D721Med (cell line): ENCODE measurements at regions not wholly inside any gene's neighbourhood (a gene's known extent, or its start where the extent isn't known, plus 50 kb on each side); places are given as distances from the start of the nearest gene placed in this dataset.
"Not testable (repeated sequence)": the region's sequence is repeated elsewhere in the genome, so short reads cannot be mapped to it uniquely, and the experiment has no call there.

ENCODE experiments used
- DNase-seq: peaks from one replicate; pipeline ENCODE4 v3.0.0; 2011; ENCODE audit warnings: low spot score; ENCODE audit not compliant: insufficient read length
- FAIRE-seq: peaks from 2 replicates; lab custom pipeline; 2011; peaks lifted over from hg19 to GRCh38; lab: Jason Lieb, UNC
- TF ChIP-seq, protein P1 (sequence below): IDR thresholded peaks from 2 replicates; pipeline ENCODE4 v1.5.1; 2012; ENCODE audit warnings: mild to moderate bottlenecking, control low read depth; ENCODE audit not compliant: insufficient read depth; ENCODE audit errors: missing control alignments

DNA sequence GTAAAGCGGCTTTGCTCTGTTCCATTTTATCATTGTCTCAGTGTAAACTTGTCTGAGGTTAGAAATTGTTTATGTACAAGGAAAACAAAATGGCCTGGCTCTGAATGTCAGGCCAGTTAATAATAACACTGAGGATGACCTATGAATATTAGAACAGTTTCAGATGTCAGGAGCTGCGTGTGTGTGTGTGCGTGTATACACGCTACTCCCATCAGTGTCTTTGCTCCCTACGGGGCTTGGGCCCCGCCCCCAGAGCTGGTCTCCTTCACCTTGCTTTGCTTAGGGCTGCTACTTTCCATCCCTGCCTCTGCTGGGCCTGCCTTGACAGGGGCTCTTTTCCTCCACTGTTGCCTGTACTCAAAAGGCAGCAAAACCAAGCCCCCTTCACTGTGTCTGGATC is 142.3 kb upstream of the BET1 start:
- TF ChIP-seq, protein P1, sequence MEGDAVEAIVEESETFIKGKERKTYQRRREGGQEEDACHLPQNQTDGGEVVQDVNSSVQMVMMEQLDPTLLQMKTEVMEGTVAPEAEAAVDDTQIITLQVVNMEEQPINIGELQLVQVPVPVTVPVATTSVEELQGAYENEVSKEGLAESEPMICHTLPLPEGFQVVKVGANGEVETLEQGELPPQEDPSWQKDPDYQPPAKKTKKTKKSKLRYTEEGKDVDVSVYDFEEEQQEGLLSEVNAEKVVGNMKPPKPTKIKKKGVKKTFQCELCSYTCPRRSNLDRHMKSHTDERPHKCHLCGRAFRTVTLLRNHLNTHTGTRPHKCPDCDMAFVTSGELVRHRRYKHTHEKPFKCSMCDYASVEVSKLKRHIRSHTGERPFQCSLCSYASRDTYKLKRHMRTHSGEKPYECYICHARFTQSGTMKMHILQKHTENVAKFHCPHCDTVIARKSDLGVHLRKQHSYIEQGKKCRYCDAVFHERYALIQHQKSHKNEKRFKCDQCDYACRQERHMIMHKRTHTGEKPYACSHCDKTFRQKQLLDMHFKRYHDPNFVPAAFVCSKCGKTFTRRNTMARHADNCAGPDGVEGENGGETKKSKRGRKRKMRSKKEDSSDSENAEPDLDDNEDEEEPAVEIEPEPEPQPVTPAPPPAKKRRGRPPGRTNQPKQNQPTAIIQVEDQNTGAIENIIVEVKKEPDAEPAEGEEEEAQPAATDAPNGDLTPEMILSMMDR = no peak
- DNase-seq = no peak
- FAIRE-seq = no peak

DNA sequence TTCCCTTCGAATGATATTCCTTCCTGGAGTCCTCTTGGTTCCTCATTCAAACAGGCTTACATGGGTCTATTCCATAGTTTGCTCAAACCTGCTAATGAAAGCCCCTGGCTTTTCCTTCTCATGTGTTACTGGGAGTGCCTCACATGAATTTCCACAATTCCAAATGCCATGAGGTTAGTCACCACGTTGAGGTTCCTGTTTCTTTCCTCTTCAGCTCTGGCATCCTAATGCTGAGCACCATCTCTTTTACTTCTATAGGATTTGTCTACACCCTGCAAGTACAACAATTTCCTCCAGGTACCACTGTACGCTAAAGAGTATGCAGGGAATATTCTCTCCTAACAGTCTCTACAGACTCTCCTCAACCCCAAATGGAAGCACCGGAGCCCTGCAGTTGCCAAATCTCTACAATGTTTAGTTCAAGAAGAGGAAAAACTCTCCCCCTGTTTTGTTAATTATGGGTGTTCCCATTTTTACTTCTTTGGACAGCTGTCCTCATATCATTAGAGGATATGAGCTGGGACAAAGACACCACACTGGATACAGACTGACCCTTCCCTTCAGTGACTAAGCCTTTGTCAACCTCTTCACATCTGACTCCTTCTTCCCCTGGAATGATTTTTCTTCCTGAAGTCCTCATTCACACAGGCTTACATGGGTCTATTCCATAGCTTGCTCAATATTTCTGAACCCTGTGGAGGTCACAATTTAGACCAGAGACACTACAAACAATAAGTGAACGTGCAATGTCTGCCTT is 145.8 kb upstream of the BET1 start:
- TF ChIP-seq, protein P1 = no peak
- no peak for DNase-seq
- FAIRE-seq = no peak

DNA sequence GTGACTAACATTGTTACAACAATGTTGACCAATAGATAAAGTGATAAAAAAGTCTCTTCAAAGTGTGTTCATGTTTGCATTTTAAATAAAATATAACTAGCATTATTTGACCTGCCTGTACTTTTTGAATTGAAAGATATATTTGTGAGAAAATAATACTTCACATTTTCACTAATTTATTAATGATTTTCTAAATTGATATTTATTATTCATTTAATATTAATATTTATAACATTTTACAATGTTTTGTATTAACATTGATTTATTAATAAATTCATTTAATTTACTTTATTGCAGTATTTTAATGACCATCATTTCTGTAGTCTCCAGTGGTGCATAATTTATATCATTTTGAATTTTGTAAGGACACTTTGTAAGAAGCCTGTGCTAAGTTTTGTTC is 150.0 kb upstream of the BET1 start:
- no peak for DNase-seq
- FAIRE-seq = no peak
- TF ChIP-seq, protein P1 = no peak

DNA sequence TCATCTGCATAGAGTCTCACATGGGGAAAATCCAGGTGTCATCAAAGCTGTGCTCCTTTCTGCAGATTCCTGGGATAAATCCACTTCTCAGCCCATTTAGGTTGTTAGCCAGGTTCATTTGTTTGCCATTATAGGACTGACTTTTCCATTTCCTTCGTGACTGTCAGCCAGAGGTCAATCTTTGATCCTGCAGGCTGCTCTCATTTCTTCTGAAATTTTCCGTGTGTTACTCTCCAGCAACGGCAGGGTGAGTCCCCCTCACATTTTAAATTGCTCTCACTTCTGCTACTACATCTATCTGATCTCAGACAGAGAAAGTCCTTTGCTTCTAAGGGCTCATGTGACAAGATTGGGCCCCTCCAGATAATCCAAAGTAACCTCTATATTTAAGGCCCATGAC is 150.7 kb upstream of the BET1 start:
- DNase-seq = no peak
- TF ChIP-seq, protein P1 = no peak
- FAIRE-seq = no peak

DNA sequence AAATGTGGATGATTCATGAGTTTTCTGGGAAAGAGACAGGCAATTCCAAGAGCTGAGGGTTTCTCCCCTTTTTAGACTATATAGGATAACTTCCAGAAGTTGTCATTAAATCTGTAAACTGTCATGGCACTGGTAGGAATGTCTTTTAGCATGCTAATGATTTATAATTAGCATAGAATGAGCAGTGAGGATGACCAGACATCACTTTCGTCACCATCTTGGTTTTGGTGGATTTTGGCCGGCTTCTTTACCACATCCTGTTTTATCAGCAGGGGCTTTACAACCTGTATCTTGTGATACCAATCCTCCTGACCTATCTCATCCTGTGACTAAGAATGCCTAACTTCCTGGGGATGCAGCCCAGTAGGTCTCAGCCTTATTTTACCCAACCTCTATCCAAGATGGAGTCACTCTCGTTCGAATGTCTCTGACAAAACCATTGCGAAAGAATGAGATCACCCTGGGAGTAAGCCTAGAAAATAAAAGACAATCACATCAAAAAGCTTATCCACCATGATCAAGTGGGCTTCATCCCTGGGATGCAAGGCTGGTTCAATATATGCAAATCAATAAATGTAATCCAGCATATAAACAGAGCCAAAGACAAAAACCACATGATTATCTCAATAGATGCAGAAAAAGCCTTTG is 153.6 kb upstream of the BET1 start:
- not testable (repeated sequence) for FAIRE-seq, DNase-seq

DNA sequence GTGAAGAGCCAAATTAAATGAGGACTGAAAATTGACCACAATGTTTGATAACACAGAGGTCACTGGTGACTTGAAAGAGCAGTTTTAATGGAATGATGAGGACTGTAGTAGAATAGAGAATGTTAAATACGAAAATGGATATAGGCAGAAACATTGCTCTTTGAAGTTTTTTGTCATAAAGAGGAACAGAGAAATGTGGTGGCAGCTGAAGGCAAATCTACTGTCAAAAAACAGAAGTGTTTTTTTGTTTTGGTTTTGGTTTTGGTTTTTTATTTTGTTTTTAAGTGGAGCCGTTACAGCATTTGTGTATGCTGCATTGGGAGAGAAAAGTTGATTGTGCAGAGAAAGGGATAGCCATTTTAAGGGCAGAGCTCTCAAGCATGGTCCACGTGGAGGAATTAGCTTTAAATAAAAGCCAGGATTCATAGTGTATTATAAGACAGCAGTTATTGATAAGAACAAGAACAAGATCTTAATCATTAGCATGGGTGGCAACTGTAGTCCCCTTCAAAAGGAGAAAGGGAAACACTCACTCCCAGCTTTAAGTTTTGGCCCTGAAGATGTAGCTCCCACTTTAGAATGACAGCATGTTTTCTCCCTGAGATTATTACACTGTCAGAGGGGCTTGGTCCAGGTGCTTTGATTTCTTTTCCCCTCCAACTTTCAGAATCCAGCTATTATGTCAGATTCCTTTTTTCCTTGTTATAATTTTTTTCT is 156.7 kb upstream of the BET1 start:
- DNase-seq (no peak), FAIRE-seq (no peak)
- TF ChIP-seq, protein P1 = no peak

DNA sequence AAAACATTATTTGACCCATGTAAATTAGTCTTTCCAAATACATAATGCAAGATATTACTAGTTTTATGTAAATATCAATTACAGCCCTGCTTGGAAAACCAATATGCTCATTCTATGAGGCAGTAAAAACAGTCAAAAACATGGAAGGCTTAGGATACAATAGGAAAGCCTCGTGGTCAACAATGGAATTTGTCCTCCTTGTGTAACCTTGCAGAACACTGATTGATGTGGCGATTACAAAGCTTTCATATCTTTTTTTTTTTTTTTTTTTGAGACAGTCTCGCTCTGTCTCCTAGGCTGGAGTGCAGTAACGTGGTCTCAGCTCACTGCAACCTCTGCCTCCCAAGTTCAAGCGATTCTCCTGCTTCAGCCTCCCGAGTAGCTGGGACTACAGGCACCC is 157.3 kb upstream of the BET1 start:
- DNase-seq (no peak), FAIRE-seq (no peak)
- TF ChIP-seq, protein P1 = no peak
